Mammary epithelial cell (primary cell): ENCODE measurements at regions not wholly inside any gene's neighbourhood (a gene's known extent, or its start where the extent isn't known, plus 50 kb on each side); places are given as distances from the start of the nearest gene placed in this dataset.

Experiments
- CTCF ChIP-seq, 2 donors: IDR thresholded peaks in 1 of 2; conservative IDR thresholded peaks in 1 of 2; 2 replicates each; pipeline ENCODE4 v1.5.1; 2011 to 2012; ENCODE audit warnings: inconsistent platforms in 2 of 2, low read length in 2 of 2, mild to moderate bottlenecking in 2 of 2, control low read depth in 1 of 2, low read depth in 1 of 2; ENCODE audit not compliant: insufficient read depth in 1 of 2; ENCODE audit errors: extremely low read depth in 1 of 2
- EZH2 ChIP-seq: IDR thresholded peaks from 2 replicates; pipeline ENCODE4 v1.6.1; 2012; ENCODE audit warnings: low read length, inconsistent platforms, borderline replicate concordance

DNA sequence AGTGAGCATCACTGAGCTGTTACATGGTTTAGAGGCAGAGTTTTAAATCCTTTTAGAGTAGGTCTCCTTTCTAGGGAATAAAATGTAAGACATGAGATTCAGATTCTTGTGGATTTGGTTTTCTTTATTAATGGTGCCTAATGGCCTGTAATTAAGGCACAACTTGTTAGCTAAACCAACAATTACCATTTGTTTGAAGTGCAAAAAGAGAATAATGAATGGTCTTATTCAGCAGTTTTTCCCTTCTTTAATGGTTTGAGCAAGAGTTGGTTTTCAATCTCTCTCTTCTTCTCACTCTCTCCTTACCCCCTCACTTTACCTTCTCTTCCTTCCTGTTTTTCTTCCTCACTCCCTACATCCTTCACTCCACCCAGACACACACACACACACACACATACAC lies 312.2 kb upstream of the TRIB2 start:
- TF ChIP-seq CTCF (conservative IDR thresholded peaks at IDR 0.05 in 1 of 2, IDR thresholded peaks at IDR 0.05 in 1 of 2; ENCODE audit: extremely low read depth in 1 of 2, insufficient read depth in 1 of 2, low read depth in 1 of 2, low read length in 2 of 2) (no peak), EZH2 (no peak)
